Stimulated activated CD4-positive, alpha-beta T cell treated with anti-CD3 and anti-CD28 coated beads, Interleukin-12 subunit alpha, Interleukin-12 subunit beta, amount 100 ng/mL, for 4 hours (primary cell): ENCODE measurements at regions not wholly inside any gene's neighbourhood (a gene's known extent, or its start where the extent isn't known, plus 50 kb on each side); places are given as distances from the start of the nearest gene placed in this dataset.
"Not testable (repeated sequence)": the region's sequence is repeated elsewhere in the genome, so short reads cannot be mapped to it uniquely, and the experiment has no call there.

Experiments used
- DNase-seq: peaks from one replicate; pipeline ENCODE4 v3.0.0-alpha.2; 2020

DNA sequence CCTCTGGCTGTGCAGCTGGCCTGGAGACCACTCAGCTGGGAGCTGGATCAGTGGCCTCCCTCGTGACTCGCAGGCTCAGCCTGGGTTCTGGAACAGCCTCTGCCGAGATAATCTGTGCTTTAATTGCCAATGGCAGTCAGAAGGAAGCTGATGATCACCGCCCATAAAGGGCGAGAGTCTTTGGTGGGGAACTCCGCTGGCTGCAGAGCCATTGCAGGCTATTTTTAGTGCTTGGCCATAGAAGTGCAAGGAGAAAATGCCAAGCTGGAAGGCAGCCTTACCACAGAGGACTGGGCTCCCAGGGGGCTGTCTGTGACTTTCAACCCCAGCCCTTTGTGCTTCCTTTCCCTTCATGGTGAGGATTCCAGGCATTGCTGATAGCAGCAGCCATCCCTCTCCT, 62.2 kb upstream of the TENM4 start:
- DNase-seq: no peak

DNA sequence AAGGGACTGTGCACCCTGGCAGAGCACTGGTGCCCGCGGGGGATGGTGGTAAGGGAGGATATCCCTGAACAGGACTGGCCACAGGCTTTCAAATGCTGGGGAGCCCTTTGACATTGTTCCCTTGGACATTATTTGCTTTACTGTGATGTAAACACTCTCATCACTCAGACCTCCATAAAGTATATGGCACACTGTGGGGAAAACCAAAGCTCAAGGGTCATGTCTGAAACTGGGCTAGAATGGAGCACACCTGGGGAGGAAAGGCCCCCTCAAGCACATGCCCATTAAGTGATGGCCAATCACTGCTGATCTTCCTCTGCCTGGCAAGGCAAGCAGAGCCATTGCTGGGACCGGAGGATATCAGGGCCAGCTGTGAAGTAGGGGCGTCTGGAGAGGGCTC, 60.9 kb upstream of the TENM4 start:
- DNase-seq: no peak

DNA sequence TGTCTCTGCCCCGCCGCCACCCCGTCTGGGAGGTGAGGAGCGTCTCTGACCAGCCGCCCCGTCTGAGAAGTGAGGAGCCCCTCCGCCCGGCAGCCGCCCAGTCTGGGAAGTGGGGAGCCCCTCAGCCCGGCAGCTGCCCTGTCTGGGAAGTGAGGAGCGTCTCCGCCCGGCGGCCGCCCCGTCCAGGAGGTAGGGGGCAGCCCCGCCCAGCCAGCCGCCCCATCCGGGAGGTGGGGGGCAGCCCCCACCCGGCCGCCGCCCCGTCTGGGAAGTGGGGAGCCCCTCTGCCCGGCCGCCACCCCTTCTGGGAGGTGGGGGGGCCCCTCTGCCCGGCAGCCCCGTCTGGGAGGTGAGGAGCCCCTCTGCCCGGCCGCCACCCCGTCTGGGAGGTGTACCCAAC, 59.1 kb upstream of the TENM4 start:
- DNase-seq: not testable (repeated sequence)

DNA sequence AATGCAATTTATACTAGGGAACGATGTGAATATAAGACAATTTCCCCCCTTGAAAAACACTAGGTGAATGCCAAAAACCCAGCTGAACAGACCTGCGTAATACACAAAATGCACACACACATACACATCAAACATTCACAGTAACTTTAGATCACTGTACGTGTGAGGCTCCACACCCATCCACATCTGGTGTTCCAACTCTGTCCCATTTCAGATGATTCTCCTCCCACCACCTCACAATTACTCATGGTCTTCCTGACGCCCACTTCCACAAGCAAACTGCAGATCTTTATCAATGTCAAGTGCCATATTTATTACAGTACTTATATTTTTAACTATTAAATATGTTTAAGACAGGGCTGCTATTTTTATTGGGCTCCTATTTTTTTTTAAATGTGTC, 57.8 kb upstream of the TENM4 start:
- DNase-seq: no peak

DNA sequence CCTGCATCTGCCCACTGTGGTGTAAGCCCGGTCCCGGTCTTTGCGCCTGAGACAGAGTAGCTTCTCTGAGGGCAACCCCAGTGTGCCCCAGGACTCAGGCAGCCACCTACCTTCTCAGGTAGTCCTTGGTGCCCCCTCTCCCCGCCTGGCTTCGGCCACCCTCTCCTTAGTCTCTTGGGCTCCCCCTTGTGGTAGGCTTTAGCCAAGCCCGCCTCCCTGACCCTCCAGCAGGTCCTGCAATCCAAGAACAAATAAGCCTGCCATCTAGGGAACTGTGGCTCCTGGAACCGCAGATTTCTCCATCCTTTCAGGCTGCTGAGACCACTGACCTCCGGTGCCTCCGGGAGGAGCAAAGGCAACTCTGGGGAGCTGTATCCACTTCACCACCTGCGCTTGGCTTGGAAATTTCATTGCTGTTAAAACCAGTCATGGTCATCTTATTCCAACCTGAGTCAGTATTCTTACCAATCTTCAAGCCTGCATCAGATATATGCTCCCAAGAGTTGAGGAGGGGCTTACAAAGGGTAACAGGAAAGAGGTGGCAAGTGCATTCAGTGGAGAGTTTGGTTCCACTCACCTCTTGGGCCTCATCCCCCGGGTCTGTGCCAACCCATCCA, 52.8 kb upstream of the TENM4 start:
- DNase-seq: peak; percentile 23

DNA sequence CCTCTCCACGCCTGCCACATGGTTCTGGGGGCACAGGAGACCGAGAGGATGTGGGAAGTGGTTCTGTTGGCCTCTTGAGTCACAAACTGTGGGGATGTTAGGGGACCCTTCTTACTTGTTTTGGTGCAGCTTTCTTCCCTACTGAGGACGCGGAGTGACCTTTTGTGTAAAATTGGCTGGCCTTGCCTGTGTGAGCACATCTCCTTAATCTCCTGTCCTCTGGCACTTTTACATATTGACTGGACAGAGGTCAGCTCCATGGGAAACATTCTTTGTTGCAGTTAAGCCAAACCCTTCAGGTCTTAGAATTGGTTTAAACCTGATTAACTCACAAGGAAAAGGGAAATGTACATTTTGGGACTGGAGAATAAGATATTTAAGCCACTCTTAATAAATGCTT, 51.2 kb upstream of the TENM4 start:
- no peak for DNase-seq
